HEK293T (cell line): ENCODE measurements at regions not wholly inside any gene's neighbourhood (a gene's known extent, or its start where the extent isn't known, plus 50 kb on each side); places are given as distances from the start of the nearest gene placed in this dataset.

ENCODE experiments used
- ARNT ChIP-seq: fragments of 450-650 bp; IDR thresholded peaks from 2 replicates; pipeline ENCODE4 v1.6.1; 2017; ENCODE audit warnings: mild to moderate bottlenecking
- ELF4 ChIP-seq: fragments of 450-650 bp; IDR thresholded peaks from 2 replicates; pipeline ENCODE4 v1.6.1; 2017; ENCODE audit warnings: antibody characterized with exemption
- FOXA1 ChIP-seq: fragments of 450-650 bp; IDR thresholded peaks from 2 replicates; pipeline ENCODE4 v1.6.1; 2016; ENCODE audit warnings: mild to moderate bottlenecking
- FOXK2 ChIP-seq: fragments of 450-650 bp; IDR thresholded peaks from 2 replicates; pipeline ENCODE4 v1.6.1; 2016; ENCODE audit warnings: mild to moderate bottlenecking
- L3MBTL2 ChIP-seq: fragments of 450-650 bp; conservative IDR thresholded peaks from 2 replicates; pipeline ENCODE4 v1.6.1; 2016; ENCODE audit warnings: mild to moderate bottlenecking
- LEF1 ChIP-seq: fragments of 450-650 bp; IDR thresholded peaks from 2 replicates; pipeline ENCODE4 v1.6.1; 2017; ENCODE audit warnings: mild to moderate bottlenecking, borderline replicate concordance
- NFRKB ChIP-seq: fragments of 450-650 bp; IDR thresholded peaks from 2 replicates; pipeline ENCODE4 v1.6.1; 2016; ENCODE audit warnings: mild to moderate bottlenecking, moderate library complexity
- SP1 ChIP-seq: fragments of 450-650 bp; IDR thresholded peaks from 2 replicates; pipeline ENCODE4 v1.6.1; 2017
- SUZ12 ChIP-seq: fragments of 450-650 bp; IDR thresholded peaks from 2 replicates; pipeline ENCODE4 v1.6.1; 2016; ENCODE audit warnings: mild to moderate bottlenecking
- ZNF384 ChIP-seq: fragments of 450-650 bp; IDR thresholded peaks from 2 replicates; pipeline ENCODE4 v1.6.1; 2016

DNA sequence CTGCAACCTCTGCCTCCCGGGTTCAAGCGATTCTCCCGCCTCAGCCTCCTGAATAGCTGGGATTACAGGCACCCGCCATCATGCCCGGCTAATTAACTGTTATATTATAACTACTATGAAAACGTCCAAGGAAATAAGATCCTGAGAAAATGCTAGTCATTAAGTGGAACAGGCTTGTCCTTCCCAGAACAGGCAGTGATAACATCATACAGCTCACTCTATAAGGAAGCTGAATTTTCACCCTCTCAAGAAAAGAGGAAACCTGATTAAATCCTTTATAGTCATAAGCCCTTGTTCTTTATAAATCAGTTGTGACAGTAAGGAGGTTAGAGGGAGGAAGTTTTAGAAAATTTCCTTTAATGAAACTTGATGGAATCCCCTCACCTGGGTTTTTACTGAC lies 163.9 kb upstream of the CLINT1 start:
- TF ChIP-seq FOXK2 (no peak), FOXA1 (no peak), L3MBTL2 (no peak), SP1 (no peak), ARNT (no peak), ZNF384 (no peak), SUZ12 (no peak), LEF1 (no peak), NFRKB (no peak), ELF4 (no peak)
